ENCODE measurements at regions not wholly inside any gene's neighbourhood (a gene's known extent, or its start where the extent isn't known, plus 50 kb on each side); places are given as distances from the start of the nearest gene placed in this dataset.

- Histone ChIP-seq H3K36me3 (ENCODE audit: insufficient read depth) (no peaks in the 10 kb centered on the region), H3K4me2 (no peak overlapping the region), H3K27me3 (ENCODE audit: insufficient read depth) (no peaks in the 10 kb centered on the region), H3K27ac (ENCODE audit: low read depth) (no peak overlapping the region), H3K4me1 (ENCODE audit: insufficient read depth) (no peaks in the 10 kb centered on the region), H3K4me3 (no peak overlapping the region), H3K79me2 (replicated peaks; ENCODE audit: insufficient read depth) (no peaks in the 10 kb centered on the region), H3F3A (replicated peaks; ENCODE audit: low read depth) (no peaks in the 10 kb centered on the region), H2AFZ (no peak overlapping the region), H3K9me2 (ENCODE audit: insufficient read depth) (peaks cover 10% of the 10 kb centered on the region; the same call in 1 of the 2 replicates), H4K20me1 (replicated peaks; ENCODE audit: insufficient read depth) (no peaks in the 10 kb centered on the region)
- no peaks in the 10 kb centered on the region; the same call in 2 of the 3 replicates for H3K4me1 Mint-ChIP-seq
- no peaks in the 10 kb centered on the region for H3K27me3 Mint-ChIP-seq (ENCODE audit: insufficient read depth, low read depth, poor library complexity)
- ATAC-seq (no peak), DNase-seq (ENCODE audit: low spot score) (no peak)
- no peak for TF ChIP-seq STAT1 (IDR thresholded peaks at IDR 0.05; ENCODE audit: unreplicated experiment)
- TF ChIP-seq ZNF331 (CRISPR knock-in tag; IDR thresholded peaks at IDR 0.05; ENCODE audit: low read depth), result no peak
- TF ChIP-seq NANOG (IDR thresholded peaks at IDR 0.05; ENCODE audit: borderline replicate concordance), result no peak
- no peak for TF ChIP-seq POLR2AphosphoS5 (IDR thresholded peaks at IDR 0.05; ENCODE audit: low read depth)
- no peak for TF ChIP-seq ZNF462 (CRISPR knock-in tag; IDR thresholded peaks at IDR 0.05)
- no peak for TF ChIP-seq JUNB (IDR thresholded peaks at IDR 0.05; ENCODE audit: unreplicated experiment)
- TF ChIP-seq EZH2phosphoT487 (IDR thresholded peaks at IDR 0.05; ENCODE audit: unreplicated experiment), result no peak
- no peak for TF ChIP-seq ETS1 (IDR thresholded peaks at IDR 0.05)
- TF ChIP-seq ZNF114 (CRISPR knock-in tag; IDR thresholded peaks at IDR 0.05), result no peak
- TF ChIP-seq REST (IDR thresholded peaks at IDR 0.05; ENCODE audit: unreplicated experiment), result no peak
- no peak for TF ChIP-seq CREB1 (CRISPR knock-in tag; IDR thresholded peaks at IDR 0.05; ENCODE audit: low read depth)
- TF ChIP-seq, protein P1, sequence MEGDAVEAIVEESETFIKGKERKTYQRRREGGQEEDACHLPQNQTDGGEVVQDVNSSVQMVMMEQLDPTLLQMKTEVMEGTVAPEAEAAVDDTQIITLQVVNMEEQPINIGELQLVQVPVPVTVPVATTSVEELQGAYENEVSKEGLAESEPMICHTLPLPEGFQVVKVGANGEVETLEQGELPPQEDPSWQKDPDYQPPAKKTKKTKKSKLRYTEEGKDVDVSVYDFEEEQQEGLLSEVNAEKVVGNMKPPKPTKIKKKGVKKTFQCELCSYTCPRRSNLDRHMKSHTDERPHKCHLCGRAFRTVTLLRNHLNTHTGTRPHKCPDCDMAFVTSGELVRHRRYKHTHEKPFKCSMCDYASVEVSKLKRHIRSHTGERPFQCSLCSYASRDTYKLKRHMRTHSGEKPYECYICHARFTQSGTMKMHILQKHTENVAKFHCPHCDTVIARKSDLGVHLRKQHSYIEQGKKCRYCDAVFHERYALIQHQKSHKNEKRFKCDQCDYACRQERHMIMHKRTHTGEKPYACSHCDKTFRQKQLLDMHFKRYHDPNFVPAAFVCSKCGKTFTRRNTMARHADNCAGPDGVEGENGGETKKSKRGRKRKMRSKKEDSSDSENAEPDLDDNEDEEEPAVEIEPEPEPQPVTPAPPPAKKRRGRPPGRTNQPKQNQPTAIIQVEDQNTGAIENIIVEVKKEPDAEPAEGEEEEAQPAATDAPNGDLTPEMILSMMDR (conservative IDR thresholded peaks at IDR 0.05; ENCODE audit: low read depth in 2 of 2), result no peak
- no peak for TF ChIP-seq EZH2 (IDR thresholded peaks at IDR 0.05; ENCODE audit: low read depth, unreplicated experiment)
- H3K27ac Mint-ChIP-seq, result no peak overlapping the region
- H3K36me3 Mint-ChIP-seq (ENCODE audit: low read depth), result peaks cover 3% of the 10 kb centered on the region; the same call in 1 of the 3 replicates
- no peak overlapping the region for H3K4me3 Mint-ChIP-seq
- H3K9me3 Mint-ChIP-seq, result peaks cover 3% of the 10 kb centered on the region; the same call in 1 of the 3 replicates
Observed at GRCh38 chr2:67532387-67532786, 135.3 kb downstream of the ETAA1 start.
